Osteoblast (primary cell): ENCODE measurements at regions not wholly inside any gene's neighbourhood (a gene's known extent, or its start where the extent isn't known, plus 50 kb on each side); places are given as distances from the start of the nearest gene placed in this dataset.

Experiments used
- DNase-seq: peaks from one replicate; pipeline ENCODE4 v3.0.0; 2011; ENCODE audit warnings: low spot score, mixed read lengths; ENCODE audit not compliant: insufficient read length; ENCODE audit errors: missing footprints
- H2AFZ ChIP-seq: 2 replicates; pipeline ENCODE4 v1.6.0; 2011; ENCODE audit warnings: mild to moderate bottlenecking, low read length
- H3K27ac ChIP-seq: 2 replicates; pipeline ENCODE4 v1.5.1; 2011; ENCODE audit warnings: mild to moderate bottlenecking, low read depth, low read length, moderate library complexity
- H3K27me3 ChIP-seq: 2 replicates; pipeline ENCODE4 v1.6.0; 2012; ENCODE audit warnings: mild to moderate bottlenecking, control low read depth, inconsistent platforms, low read length, moderate library complexity; ENCODE audit not compliant: insufficient read depth
- H3K36me3 ChIP-seq: 2 replicates; pipeline ENCODE4 v1.5.1; 2011; ENCODE audit warnings: mild to moderate bottlenecking, low read length, control low read depth, moderate library complexity; ENCODE audit not compliant: insufficient read depth
- H3K4me1 ChIP-seq: 2 replicates; pipeline ENCODE4 v1.5.1; 2011; ENCODE audit warnings: mild to moderate bottlenecking, low read length, control low read depth, moderate library complexity; ENCODE audit not compliant: insufficient read depth
- H3K4me2 ChIP-seq: 2 replicates; pipeline ENCODE4 v1.6.0; 2011; ENCODE audit warnings: mild to moderate bottlenecking, low read length; ENCODE audit not compliant: insufficient read depth
- H3K4me3 ChIP-seq: fragments of 200-600 bp; sonication (generic); 3 replicates; pipeline ENCODE4 v1.5.1; 2012; ENCODE audit warnings: mild to moderate bottlenecking, low read length, inconsistent platforms; ENCODE audit not compliant: insufficient read depth
- H3K79me2 ChIP-seq: 2 replicates; pipeline ENCODE4 v1.6.0; 2012; ENCODE audit warnings: mild to moderate bottlenecking, low read length, control low read depth, inconsistent platforms; ENCODE audit not compliant: insufficient read depth
- H3K9me3 ChIP-seq: 2 replicates; pipeline ENCODE4 v1.5.1; 2011; ENCODE audit warnings: low read depth, low read length, control low read depth
- H4K20me1 ChIP-seq: 2 replicates; pipeline ENCODE4 v1.6.0; 2012; ENCODE audit warnings: mild to moderate bottlenecking, low read length, control low read depth; ENCODE audit not compliant: insufficient read depth
- TF ChIP-seq, protein P1 (sequence below): IDR thresholded peaks from 2 replicates; pipeline ENCODE4 v1.5.1; 2011; ENCODE audit warnings: mild to moderate bottlenecking, low read depth, low read length, moderate library complexity; ENCODE audit errors: extremely low read depth

DNA sequence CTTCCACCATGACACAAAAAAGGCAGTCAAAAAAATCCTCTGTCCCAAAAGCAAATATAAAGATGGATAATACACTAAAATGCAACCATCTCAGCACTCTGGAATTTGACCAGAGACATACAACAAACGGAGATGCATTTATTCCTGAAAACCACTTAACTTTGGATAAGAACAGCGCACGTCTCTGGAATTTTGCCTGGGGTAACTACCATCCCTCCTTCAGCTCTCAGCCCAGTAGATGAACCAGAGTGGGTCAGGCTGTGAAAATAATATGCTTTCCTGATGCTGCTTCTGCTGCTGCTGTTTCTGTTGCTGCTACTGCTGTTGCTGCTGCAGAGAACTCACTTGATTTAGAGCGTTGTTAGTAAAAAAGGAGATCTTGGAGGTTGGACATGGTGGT is 133.8 kb upstream of the ACVR2A start:
- H3K9me3 ChIP-seq: no peaks in the 10 kb centered on the region
- no peak overlapping the region for H3K27ac ChIP-seq
- no peaks in the 10 kb centered on the region for H3K4me1 ChIP-seq
- no peaks in the 10 kb centered on the region for H3K79me2 ChIP-seq
- H4K20me1 ChIP-seq: no peaks in the 10 kb centered on the region
- H2AFZ ChIP-seq: no peak overlapping the region
- no peak overlapping the region for H3K4me2 ChIP-seq
- no peak overlapping the region for H3K4me3 ChIP-seq
- TF ChIP-seq, protein P1, sequence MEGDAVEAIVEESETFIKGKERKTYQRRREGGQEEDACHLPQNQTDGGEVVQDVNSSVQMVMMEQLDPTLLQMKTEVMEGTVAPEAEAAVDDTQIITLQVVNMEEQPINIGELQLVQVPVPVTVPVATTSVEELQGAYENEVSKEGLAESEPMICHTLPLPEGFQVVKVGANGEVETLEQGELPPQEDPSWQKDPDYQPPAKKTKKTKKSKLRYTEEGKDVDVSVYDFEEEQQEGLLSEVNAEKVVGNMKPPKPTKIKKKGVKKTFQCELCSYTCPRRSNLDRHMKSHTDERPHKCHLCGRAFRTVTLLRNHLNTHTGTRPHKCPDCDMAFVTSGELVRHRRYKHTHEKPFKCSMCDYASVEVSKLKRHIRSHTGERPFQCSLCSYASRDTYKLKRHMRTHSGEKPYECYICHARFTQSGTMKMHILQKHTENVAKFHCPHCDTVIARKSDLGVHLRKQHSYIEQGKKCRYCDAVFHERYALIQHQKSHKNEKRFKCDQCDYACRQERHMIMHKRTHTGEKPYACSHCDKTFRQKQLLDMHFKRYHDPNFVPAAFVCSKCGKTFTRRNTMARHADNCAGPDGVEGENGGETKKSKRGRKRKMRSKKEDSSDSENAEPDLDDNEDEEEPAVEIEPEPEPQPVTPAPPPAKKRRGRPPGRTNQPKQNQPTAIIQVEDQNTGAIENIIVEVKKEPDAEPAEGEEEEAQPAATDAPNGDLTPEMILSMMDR: no peak
- H3K27me3 ChIP-seq: no peaks in the 10 kb centered on the region
- no peaks in the 10 kb centered on the region for H3K36me3 ChIP-seq
- DNase-seq: no peak

DNA sequence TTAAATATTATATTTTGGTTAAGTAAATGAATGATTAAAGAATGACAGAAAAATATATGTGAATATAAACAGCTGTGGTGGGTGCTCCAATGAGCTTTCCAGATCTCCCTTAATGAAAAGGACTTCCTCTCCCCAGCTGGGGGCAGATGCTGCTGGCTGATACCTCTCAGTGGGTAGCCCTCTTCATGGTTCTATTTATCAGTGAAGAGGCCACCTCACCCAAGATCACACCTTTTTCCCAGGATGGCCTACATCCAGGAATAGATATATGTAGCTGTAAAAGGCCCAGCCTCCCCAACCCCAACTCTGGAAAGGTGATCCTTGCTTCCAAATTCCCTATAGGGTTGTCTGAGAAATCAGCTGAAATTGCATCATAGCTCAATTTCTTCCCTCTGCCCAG is 135.2 kb upstream of the ACVR2A start:
- Histone ChIP-seq H3K4me3 (no peak overlapping the region), H3K4me1 (no peaks in the 10 kb centered on the region), H4K20me1 (no peaks in the 10 kb centered on the region), H3K27me3 (no peaks in the 10 kb centered on the region), H3K9me3 (peaks cover 4% of the 10 kb centered on the region), H3K36me3 (no peaks in the 10 kb centered on the region), H3K27ac (no peak overlapping the region), H2AFZ (no peak overlapping the region), H3K4me2 (no peak overlapping the region), H3K79me2 (no peaks in the 10 kb centered on the region)
- no peak for DNase-seq
- TF ChIP-seq, protein P1: no peak

DNA sequence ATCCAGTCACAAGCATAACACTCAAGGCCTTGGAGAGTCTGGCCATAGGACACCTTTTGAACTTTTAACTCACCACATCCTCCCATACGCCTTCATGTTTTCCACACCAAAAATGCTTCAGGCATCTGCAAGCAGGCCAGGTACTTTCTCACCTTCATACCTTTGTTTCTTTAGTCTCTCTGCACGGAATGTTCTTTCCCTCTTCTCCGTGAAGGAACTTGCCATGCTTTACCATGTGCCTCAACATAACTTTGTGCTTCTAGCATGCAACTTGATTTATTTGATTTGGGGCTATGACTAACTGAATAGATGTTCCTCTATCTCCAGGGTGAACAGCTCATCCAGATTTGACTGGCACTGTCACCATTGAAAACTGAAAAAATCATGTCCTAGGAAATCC is 141.7 kb upstream of the ACVR2A start:
- Histone ChIP-seq H3K4me2 (no peak overlapping the region), H3K9me3 (peaks cover 4% of the 10 kb centered on the region), H3K79me2 (no peaks in the 10 kb centered on the region), H3K4me3 (no peak overlapping the region), H3K27ac (no peak overlapping the region), H2AFZ (no peak overlapping the region), H3K4me1 (no peaks in the 10 kb centered on the region), H3K36me3 (no peaks in the 10 kb centered on the region), H4K20me1 (no peaks in the 10 kb centered on the region), H3K27me3 (no peaks in the 10 kb centered on the region)
- TF ChIP-seq, protein P1: no peak
- no peak for DNase-seq

DNA sequence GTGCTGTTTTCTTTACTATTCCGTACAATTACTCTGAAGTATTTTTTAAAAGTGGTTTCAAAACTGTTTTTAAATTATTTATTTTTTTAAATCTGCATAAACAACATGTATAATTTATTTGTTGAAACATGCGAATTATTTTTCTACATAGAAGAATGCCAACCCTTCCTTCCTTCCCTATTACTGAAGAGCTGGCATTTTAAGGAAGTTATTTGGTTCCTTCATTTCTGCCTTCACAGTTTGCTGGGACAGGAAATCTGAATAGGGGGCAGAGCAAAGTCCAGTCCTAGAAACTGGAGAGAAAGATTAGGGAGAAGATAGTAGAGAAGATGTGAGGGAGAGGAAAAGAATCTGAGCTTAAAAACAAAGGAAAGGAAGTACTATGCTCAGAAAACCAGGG is 146.7 kb upstream of the ACVR2A start:
- H3K36me3 ChIP-seq: no peaks in the 10 kb centered on the region
- no peak for DNase-seq
- H3K27me3 ChIP-seq: no peaks in the 10 kb centered on the region
- H3K4me1 ChIP-seq: no peaks in the 10 kb centered on the region
- H3K79me2 ChIP-seq: no peaks in the 10 kb centered on the region
- no peak overlapping the region for H2AFZ ChIP-seq
- H3K9me3 ChIP-seq: peaks cover 2% of the 10 kb centered on the region
- no peaks in the 10 kb centered on the region for H4K20me1 ChIP-seq
- H3K27ac ChIP-seq: no peak overlapping the region
- H3K4me2 ChIP-seq: no peak overlapping the region
- H3K4me3 ChIP-seq: no peak overlapping the region
- TF ChIP-seq, protein P1: no peak
